Tibial artery (tissue), 4 donors: ENCODE measurements at regions not wholly inside any gene's neighbourhood (a gene's known extent, or its start where the extent isn't known, plus 50 kb on each side); places are given as distances from the start of the nearest gene placed in this dataset.
A peak's percentile ranks its signal among the peaks of the same experiment; 100 is the strongest.

Experiments used
- DNase-seq, 2 donors: peaks; one replicate each; pipeline ENCODE4 v3.0.0-alpha.2; 2019
- H3K27ac ChIP-seq, 2 donors: fragments of 200-600 bp; sonication (generic) in 1 of 2; 1 replicate in 1 of 2; 2 replicates in 1 of 2; pipeline ENCODE4 v1.5.1; 2018 to 2019; ENCODE audit warnings: mild to moderate bottlenecking in 1 of 2
- H3K27me3 ChIP-seq, 2 donors: fragments of 200-600 bp; sonication (generic) in 1 of 2; one replicate each; pipeline versions ENCODE4 v1.5.1 to v1.6.0; 2016 to 2019
- H3K36me3 ChIP-seq, 3 donors: fragments of 200-600 bp; sonication (generic) in 2 of 3; one replicate each; pipeline ENCODE4 v1.5.1; 2016 to 2019; ENCODE audit warnings: mild to moderate bottlenecking in 2 of 3
- H3K4me1 ChIP-seq, 4 donors: fragments of 200-600 bp; sonication (generic) in 2 of 4; 1 replicate in 3 of 4; 2 replicates in 1 of 4; pipeline ENCODE4 v1.5.1; 2016 to 2019
- H3K4me3 ChIP-seq, 2 donors: fragments of 200-600 bp; sonication (generic) in 1 of 2; 1 replicate in 1 of 2; 2 replicates in 1 of 2; pipeline ENCODE4 v1.5.1; 2018 to 2019; ENCODE audit warnings: mild to moderate bottlenecking in 2 of 2
- H3K9me3 ChIP-seq, 3 donors: fragments of 200-600 bp; sonication (generic) in 1 of 3; one replicate each; pipeline ENCODE4 v1.5.1; 2016 to 2019
- intact Hi-C: fragments of 100-400 bp; cut with DNase I; formaldehyde crosslinking; loops from one replicate; pipeline ENCODE4 v1.15.0; 2023; ENCODE audit warnings: low total_unique reads
- TF ChIP-seq, protein P1 (sequence below), 2 experiments: fragments of 200-600 bp in 1 of 2; fragments of 450-650 bp in 1 of 2; IDR thresholded peaks; one replicate each; pipeline ENCODE4 v1.5.1; 2017 to 2019; ENCODE audit warnings: antibody characterized with exemption in 2 of 2, mild to moderate bottlenecking in 1 of 2, moderate library complexity in 1 of 2

DNA sequence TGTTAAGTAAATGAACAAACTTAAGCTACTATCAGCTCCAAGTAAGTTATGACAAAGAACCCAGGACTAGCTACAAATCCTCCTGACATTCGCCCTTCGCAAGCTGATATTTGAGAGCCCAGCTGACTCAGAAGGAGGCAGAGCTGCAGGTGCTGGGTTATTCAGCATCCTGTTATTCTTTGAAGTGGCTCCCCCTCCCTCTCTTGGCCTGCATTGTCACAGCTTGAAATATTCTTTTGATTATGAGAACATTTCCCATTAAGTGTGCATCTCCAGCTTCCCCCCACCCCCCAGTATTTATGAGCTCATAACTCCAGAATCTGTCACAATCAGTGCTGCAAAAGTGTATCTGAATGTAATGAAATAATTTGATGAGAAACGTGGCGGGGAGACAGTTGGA lies 78.8 kb upstream of the RALY start:
- intact Hi-C loops: no loop called here
- H3K4me1 ChIP-seq: peaks cover 0 to 19% (median 9%) of the 10 kb centered on the region in 4 donors
- TF ChIP-seq, protein P1, sequence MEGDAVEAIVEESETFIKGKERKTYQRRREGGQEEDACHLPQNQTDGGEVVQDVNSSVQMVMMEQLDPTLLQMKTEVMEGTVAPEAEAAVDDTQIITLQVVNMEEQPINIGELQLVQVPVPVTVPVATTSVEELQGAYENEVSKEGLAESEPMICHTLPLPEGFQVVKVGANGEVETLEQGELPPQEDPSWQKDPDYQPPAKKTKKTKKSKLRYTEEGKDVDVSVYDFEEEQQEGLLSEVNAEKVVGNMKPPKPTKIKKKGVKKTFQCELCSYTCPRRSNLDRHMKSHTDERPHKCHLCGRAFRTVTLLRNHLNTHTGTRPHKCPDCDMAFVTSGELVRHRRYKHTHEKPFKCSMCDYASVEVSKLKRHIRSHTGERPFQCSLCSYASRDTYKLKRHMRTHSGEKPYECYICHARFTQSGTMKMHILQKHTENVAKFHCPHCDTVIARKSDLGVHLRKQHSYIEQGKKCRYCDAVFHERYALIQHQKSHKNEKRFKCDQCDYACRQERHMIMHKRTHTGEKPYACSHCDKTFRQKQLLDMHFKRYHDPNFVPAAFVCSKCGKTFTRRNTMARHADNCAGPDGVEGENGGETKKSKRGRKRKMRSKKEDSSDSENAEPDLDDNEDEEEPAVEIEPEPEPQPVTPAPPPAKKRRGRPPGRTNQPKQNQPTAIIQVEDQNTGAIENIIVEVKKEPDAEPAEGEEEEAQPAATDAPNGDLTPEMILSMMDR (IDR thresholded peaks at IDR 0.05): no peak

DNA sequence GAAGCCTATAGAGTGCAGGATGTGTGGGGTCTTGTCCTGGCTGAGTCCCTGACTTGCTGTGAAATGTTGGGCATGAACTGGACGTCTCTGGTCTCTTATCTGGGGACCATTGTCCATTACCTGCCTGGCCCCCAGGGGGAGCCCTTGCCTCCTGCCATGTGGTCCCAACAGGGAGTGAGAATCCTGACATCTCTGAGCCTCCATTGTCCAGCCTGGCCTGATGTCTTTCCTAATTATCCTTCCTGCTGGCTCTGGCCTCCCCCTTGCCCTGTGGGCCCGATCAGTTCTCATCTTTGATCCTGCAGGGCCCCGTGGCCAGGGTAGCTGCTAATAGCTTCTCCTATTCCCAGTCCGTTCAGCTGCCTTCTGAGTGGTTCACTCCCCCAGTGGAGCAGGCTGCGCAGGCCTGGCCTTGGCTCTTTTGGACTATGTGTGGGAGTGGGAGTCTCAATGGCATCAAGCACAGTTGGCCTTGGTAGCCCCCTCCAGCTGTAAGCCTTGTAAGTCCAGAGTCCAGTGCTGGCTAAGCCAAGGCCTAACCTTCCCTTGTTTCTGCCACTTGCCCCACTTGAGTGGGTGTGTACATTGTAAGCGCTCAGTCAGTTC lies 77.9 kb upstream of the RALY start:
- no peak overlapping the region for H3K4me3 ChIP-seq
- TF ChIP-seq, protein P1 (IDR thresholded peaks at IDR 0.05): peak; percentile 10 to 27
- no peaks in the 10 kb centered on the region for H3K9me3 ChIP-seq
- H3K27ac ChIP-seq: no peak overlapping the region
- intact Hi-C loops: no loop called here
- no peaks in the 10 kb centered on the region for H3K27me3 ChIP-seq
- H3K36me3 ChIP-seq: no peaks in the 10 kb centered on the region
- H3K4me1 ChIP-seq: peaks cover 0 to 10% (median 3%) of the 10 kb centered on the region in 4 donors
- no peak for DNase-seq

More for the DNA sequence above, 78.8 kb upstream of the RALY start:
- H3K4me3 ChIP-seq: no peak overlapping the region
- H3K36me3 ChIP-seq: no peaks in the 10 kb centered on the region
- no peak for DNase-seq
- H3K27ac ChIP-seq: no peak overlapping the region
- no peaks in the 10 kb centered on the region for H3K9me3 ChIP-seq
- no peaks in the 10 kb centered on the region for H3K27me3 ChIP-seq

DNA sequence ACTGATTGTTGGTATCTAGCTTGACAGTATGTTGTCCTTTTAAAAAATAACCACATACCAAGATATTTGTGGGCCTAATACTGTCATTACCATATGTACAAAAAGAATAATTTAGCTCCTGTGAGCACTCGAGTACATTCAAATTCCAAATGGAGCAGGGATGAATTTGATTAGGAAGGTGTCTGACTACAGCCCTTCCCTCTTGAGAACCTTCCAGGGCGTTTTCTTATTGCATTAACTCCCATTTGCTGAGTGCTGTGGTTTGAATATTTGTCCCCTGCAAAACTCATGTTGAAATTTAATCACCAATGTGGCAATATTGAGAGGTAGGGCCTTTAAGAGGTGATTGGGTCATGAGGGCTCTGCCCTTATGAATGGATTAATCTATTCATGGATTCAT lies 76.9 kb upstream of the RALY start:
- H3K4me1 ChIP-seq: peaks cover 0 to 4% (median 2%) of the 10 kb centered on the region in 4 donors
- H3K27me3 ChIP-seq: no peaks in the 10 kb centered on the region
- H3K36me3 ChIP-seq: no peaks in the 10 kb centered on the region
- no peak for DNase-seq
- intact Hi-C loops: no loop called here
- TF ChIP-seq, protein P1 (IDR thresholded peaks at IDR 0.05): no peak
- H3K4me3 ChIP-seq: no peak overlapping the region
- H3K9me3 ChIP-seq: no peaks in the 10 kb centered on the region
- H3K27ac ChIP-seq: no peak overlapping the region

DNA sequence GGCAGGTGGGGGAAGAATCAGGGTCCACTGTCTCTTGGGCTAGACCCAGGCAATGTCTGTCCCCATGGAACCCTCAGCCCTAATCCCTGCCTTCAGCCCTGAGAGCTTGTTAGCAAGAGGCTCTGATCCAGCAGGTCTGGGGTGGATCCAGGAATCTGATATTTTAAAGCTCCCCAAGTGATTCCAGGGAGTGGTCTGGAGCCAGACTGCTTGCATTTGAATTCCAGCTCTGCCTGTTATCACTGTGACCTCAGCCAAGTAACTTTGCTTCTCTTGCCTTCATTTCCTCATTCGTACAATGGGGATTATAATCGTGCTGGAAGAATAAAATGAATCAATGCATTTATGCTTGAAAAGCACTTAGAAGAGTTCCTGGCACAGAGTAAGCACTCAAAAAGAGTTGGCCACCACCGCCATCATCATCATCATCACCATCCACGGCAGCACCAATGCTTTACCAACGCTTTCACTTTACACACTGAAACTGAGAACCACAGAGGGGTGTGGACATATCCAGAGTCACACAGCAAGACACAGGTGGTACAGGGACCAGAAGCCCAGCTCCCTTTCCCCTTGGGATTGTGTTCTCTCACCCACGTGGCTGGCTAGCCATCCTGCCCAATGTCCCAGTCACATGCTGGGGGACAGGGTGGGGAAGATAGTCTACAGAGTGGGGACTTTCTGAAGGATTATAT lies 75.7 kb upstream of the RALY start:
- intact Hi-C loops: no loop called here
- Histone ChIP-seq H3K4me3 (no peak overlapping the region), H3K36me3 (no peaks in the 10 kb centered on the region), H3K27me3 (no peaks in the 10 kb centered on the region), H3K9me3 (no peaks in the 10 kb centered on the region), H3K27ac (no peak overlapping the region), H3K4me1 (no peaks in the 10 kb centered on the region)
- TF ChIP-seq, protein P1 (IDR thresholded peaks at IDR 0.05): no peak
- DNase-seq: no peak

DNA sequence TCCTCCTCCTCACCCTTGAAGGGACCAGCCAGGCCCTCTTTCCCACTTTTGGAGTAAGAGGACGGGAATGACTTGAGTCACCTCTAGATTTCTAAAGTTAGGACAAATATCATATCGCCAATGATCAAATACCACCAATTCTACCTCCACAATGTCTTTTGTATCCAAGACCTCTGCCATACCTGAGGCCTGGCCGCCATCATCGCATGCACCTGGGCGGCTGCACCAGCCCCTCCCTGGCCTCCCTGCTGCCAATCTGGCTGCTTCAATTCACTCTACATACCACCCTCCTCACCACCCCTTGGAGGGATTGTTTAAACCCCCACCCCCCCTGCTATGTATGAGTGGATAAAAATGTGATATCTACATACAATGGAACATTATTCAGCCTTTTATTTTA lies 75.0 kb upstream of the RALY start:
- no peak overlapping the region for H3K27ac ChIP-seq
- intact Hi-C loops: no loop called here
- H3K9me3 ChIP-seq: no peaks in the 10 kb centered on the region
- no peak overlapping the region for H3K4me3 ChIP-seq
- TF ChIP-seq, protein P1 (IDR thresholded peaks at IDR 0.05): no peak
- no peak for DNase-seq
- H3K27me3 ChIP-seq: no peaks in the 10 kb centered on the region
- H3K4me1 ChIP-seq: no peaks in the 10 kb centered on the region
- H3K36me3 ChIP-seq: no peaks in the 10 kb centered on the region
